ENCODE measurements at regions not wholly inside any gene's neighbourhood (a gene's known extent, or its start where the extent isn't known, plus 50 kb on each side); places are given as distances from the start of the nearest gene placed in this dataset.

DNA sequence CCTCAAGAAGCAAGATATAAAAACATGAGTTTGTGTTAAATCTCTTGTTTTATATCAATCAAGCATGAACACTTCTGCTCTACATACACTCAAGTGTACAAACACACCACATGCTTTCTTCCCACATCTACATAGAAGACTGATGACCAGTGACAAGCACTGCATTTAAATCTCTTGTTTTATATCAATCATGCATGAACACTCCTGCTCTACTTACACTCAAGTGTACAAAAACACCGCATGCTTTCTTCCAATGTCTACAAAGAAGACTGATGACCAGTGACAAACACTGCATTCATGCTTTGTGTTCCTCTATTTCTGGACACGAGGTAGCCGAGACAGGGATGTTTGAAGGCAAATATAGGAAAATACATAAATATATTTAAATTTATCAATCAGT is 642.0 kb upstream of the PFKP start:
- Mint-ChIP-seq H3K27ac (ENCODE audit: low read depth, unreplicated experiment) (no peak overlapping the region), H3K36me3 (ENCODE audit: insufficient read depth, unreplicated experiment) (no peaks in the 10 kb centered on the region), H3K4me1 (ENCODE audit: insufficient read depth, unreplicated experiment) (peaks cover 7% of the 10 kb centered on the region), H3K27me3 (ENCODE audit: insufficient read depth, unreplicated experiment) (no peaks in the 10 kb centered on the region), H3K9me3 (ENCODE audit: unreplicated experiment) (no peaks in the 10 kb centered on the region), H3K4me3 (ENCODE audit: unreplicated experiment) (no peak overlapping the region)
- no TSS peak for BruUV-seq (replicated peaks)
- POLR2A ChIA-PET = no interaction called here
- CTCF ChIA-PET = no interaction called here
- intact Hi-C loops (cut with micrococcal nuclease) = no loop called here
- TF ChIP-seq, protein P1, sequence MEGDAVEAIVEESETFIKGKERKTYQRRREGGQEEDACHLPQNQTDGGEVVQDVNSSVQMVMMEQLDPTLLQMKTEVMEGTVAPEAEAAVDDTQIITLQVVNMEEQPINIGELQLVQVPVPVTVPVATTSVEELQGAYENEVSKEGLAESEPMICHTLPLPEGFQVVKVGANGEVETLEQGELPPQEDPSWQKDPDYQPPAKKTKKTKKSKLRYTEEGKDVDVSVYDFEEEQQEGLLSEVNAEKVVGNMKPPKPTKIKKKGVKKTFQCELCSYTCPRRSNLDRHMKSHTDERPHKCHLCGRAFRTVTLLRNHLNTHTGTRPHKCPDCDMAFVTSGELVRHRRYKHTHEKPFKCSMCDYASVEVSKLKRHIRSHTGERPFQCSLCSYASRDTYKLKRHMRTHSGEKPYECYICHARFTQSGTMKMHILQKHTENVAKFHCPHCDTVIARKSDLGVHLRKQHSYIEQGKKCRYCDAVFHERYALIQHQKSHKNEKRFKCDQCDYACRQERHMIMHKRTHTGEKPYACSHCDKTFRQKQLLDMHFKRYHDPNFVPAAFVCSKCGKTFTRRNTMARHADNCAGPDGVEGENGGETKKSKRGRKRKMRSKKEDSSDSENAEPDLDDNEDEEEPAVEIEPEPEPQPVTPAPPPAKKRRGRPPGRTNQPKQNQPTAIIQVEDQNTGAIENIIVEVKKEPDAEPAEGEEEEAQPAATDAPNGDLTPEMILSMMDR (IDR thresholded peaks at IDR 0.05; ENCODE audit: unreplicated experiment) = no peak
- DNase-seq (ENCODE audit: unreplicated experiment) = no peak

DNA sequence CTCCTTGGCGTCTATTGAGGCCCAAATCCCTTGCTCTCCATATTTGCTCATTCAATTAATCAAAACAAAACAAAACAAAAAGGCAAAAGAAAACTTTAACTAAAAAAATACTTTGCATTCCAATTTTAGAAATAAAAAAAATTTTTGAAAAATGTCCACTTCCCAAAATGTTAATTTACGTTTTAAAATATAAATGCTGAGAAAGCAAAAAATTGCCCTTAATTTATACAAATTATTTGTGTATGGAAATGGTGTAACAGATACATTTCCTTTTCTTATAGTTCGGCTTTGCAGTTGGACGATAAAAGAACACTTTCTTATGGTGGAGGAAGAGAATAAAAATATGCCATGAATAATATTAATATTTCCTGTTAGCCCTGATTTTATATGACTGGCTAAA is 652.8 kb upstream of the PFKP start:
- Mint-ChIP-seq H3K4me3 (ENCODE audit: unreplicated experiment) (no peak overlapping the region), H3K36me3 (ENCODE audit: insufficient read depth, unreplicated experiment) (no peaks in the 10 kb centered on the region), H3K27ac (ENCODE audit: low read depth, unreplicated experiment) (no peak overlapping the region), H3K9me3 (ENCODE audit: unreplicated experiment) (peaks cover 17% of the 10 kb centered on the region), H3K27me3 (ENCODE audit: insufficient read depth, unreplicated experiment) (no peaks in the 10 kb centered on the region), H3K4me1 (ENCODE audit: insufficient read depth, unreplicated experiment) (no peaks in the 10 kb centered on the region)
- intact Hi-C loops (cut with micrococcal nuclease) = no loop called here
- ChIA-PET CTCF (no interaction called here), POLR2A (no interaction called here)
- DNase-seq (ENCODE audit: unreplicated experiment) = no peak
- TF ChIP-seq, protein P1 (IDR thresholded peaks at IDR 0.05; ENCODE audit: unreplicated experiment) = no peak
- no TSS peak for BruUV-seq (replicated peaks)

DNA sequence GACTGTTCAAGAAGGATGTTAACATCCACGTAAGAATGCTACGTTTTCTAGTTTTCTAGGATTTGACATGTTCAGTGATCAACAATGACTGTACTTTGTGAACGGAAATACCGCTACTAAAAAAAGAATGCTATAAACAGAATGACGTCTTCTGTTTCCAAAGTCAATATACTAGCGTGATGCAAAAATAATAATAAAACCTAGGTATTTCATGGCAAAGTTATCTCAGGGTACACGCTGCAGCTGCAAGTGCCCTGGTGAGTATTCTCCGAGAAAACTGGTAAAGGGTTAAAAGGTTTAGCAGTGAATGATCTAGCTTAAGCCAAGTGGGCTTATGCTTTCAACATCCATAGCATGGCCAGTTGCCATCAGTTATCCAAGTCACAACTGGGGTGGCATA is 653.3 kb upstream of the PFKP start:
- no TSS peak for BruUV-seq (replicated peaks)
- TF ChIP-seq, protein P1 (IDR thresholded peaks at IDR 0.05; ENCODE audit: unreplicated experiment) = no peak

DNA sequence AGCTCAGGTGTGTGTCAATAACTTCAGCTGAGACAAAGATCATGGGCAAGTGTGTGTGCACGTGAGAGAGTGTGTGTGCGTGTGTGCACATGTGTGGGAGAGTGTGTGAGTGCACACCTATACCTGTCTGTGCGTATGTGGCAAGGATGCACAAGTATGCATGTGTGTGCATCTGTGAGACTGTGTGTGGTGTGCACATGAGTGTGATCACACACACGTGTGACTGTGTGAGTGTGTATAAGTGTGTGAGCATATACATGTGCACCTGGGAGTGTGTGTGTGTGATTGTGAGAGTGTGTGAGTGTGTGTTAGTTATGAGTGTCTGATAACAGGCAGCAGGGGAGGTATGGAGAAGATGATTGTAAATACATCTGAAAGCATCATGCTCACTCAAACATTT is 657.3 kb upstream of the PFKP start:
- intact Hi-C loops (cut with micrococcal nuclease) = no loop called here

More for the DNA sequence above, 653.3 kb upstream of the PFKP start:
- POLR2A ChIA-PET = no interaction called here
- CTCF ChIA-PET = no interaction called here
- Mint-ChIP-seq H3K4me3 (ENCODE audit: unreplicated experiment) (no peak overlapping the region), H3K36me3 (ENCODE audit: insufficient read depth, unreplicated experiment) (no peaks in the 10 kb centered on the region), H3K9me3 (ENCODE audit: unreplicated experiment) (peaks cover 17% of the 10 kb centered on the region), H3K27ac (ENCODE audit: low read depth, unreplicated experiment) (no peak overlapping the region), H3K4me1 (ENCODE audit: insufficient read depth, unreplicated experiment) (no peaks in the 10 kb centered on the region), H3K27me3 (ENCODE audit: insufficient read depth, unreplicated experiment) (no peaks in the 10 kb centered on the region)
- no peak for DNase-seq (ENCODE audit: unreplicated experiment)
- intact Hi-C loops (cut with micrococcal nuclease) = no loop called here

More for the DNA sequence above, 657.3 kb upstream of the PFKP start:
- Mint-ChIP-seq H3K27ac (ENCODE audit: low read depth, unreplicated experiment) (no peak overlapping the region), H3K4me3 (ENCODE audit: unreplicated experiment) (no peak overlapping the region), H3K27me3 (ENCODE audit: insufficient read depth, unreplicated experiment) (no peaks in the 10 kb centered on the region), H3K36me3 (ENCODE audit: insufficient read depth, unreplicated experiment) (no peaks in the 10 kb centered on the region), H3K9me3 (ENCODE audit: unreplicated experiment) (peaks cover 17% of the 10 kb centered on the region), H3K4me1 (ENCODE audit: insufficient read depth, unreplicated experiment) (no peaks in the 10 kb centered on the region)
- no TSS peak for BruUV-seq (replicated peaks)
- ChIA-PET CTCF (no interaction called here), POLR2A (no interaction called here)
- TF ChIP-seq, protein P1 (IDR thresholded peaks at IDR 0.05; ENCODE audit: unreplicated experiment) = no peak
- DNase-seq (ENCODE audit: unreplicated experiment) = no peak

All from MCF 10A (cell line).